ENCODE measurements at regions not wholly inside any gene's neighbourhood (a gene's known extent, or its start where the extent isn't known, plus 50 kb on each side); places are given as distances from the start of the nearest gene placed in this dataset.

- 0 out of 2 replicates have a peak, but pooled peaks have one; percentile 31 for TF ChIP-seq PAXIP1 (CRISPR knock-in tag; conservative IDR thresholded peaks at IDR 0.05)
- no peak for TF ChIP-seq SOX6 (IDR thresholded peaks at IDR 0.05)
- peak; percentile 50; the same call in 1 of the 2 replicates for TF ChIP-seq SOX6 (CRISPR knock-in tag; IDR thresholded peaks at IDR 0.05)
- TF ChIP-seq NR2C2 (CRISPR knock-in tag; IDR thresholded peaks at IDR 0.05; ENCODE audit: borderline replicate concordance), result no peak
- 0 out of 2 replicates have a peak, but pooled peaks have one; percentile 23 for TF ChIP-seq PPARG (CRISPR knock-in tag; conservative IDR thresholded peaks at IDR 0.05)
- peak; percentile 42; the same call in 1 of the 2 replicates for TF ChIP-seq RARA (CRISPR knock-in tag; IDR thresholded peaks at IDR 0.05)
- TF ChIP-seq SMYD3 (CRISPR knock-in tag; IDR thresholded peaks at IDR 0.05), result 0 out of 2 replicates have a peak, but pooled peaks have one; percentile 39
- peak; percentile 39; the same call in 1 of the 2 replicates for TF ChIP-seq HNF4A (CRISPR knock-in tag; IDR thresholded peaks at IDR 0.05)
Measured at GRCh38 chr2:64732146-64732545, 78.4 kb upstream of the SERTAD2 start (continued).

GRCh38 chr2:64735504-64735903 lies 81.8 kb upstream of the SERTAD2 start:
- Histone ChIP-seq H3K36me3 (replicated peaks in 1 of 2; ENCODE audit: control insufficient read depth in 1 of 2, insufficient read depth in 2 of 2, low read length in 2 of 2) (no peaks in the 10 kb centered on the region), H3K4me1 (ENCODE audit: insufficient read depth, low read length) (peaks cover 35% of the 10 kb centered on the region), H4K20me1 (ENCODE audit: insufficient read depth, low read length) (no peaks in the 10 kb centered on the region), H3K79me2 (ENCODE audit: insufficient read depth, low read length) (no peaks in the 10 kb centered on the region), H3K27me3 (ENCODE audit: control insufficient read depth in 1 of 2, insufficient read depth in 2 of 2, low read length in 2 of 2) (no peaks in the 10 kb centered on the region), H3K9ac (ENCODE audit: insufficient read depth, low read depth, low read length) (no peak overlapping the region), H3K9me3 (ENCODE audit: low read length) (no peaks in the 10 kb centered on the region), H3K4me2 (ENCODE audit: low read depth, low read length) (no peak overlapping the region), H3K4me3 (replicated peaks in 1 of 3; ENCODE audit: insufficient read depth in 1 of 3, low read depth in 2 of 3, low read length in 3 of 3) (no peak overlapping the region), H3K27ac (ENCODE audit: extremely low read length, insufficient read depth, low read length) (no peak overlapping the region), H2AFZ (ENCODE audit: low read length) (no peak overlapping the region)
- ATAC-seq, result no peak
- no peak for FAIRE-seq
- intact Hi-C loops (cut with micrococcal nuclease; ENCODE audit: unreplicated experiment) (no loop called here), in situ Hi-C loops (cut with HindIII; ENCODE audit: extremely low pct_ligation_motif_present, low pct_unique_long_range_greater_than_20kb) (no loop called here)
- 92% methylated on average over 2 of the region's 2 CpGs for WGBS (ENCODE audit: low lambda C conversion rate)
- ChIA-PET CTCF (ENCODE audit: low intra/inter-chr PET ratio, low total read pairs) (no interaction called here), POLR2A (no interaction called here)
- no TSS peak for BruUV-seq (replicated peaks)
- no peak for DNase-seq (ENCODE audit: low spot score)
- TF ChIP-seq THAP9 (CRISPR knock-in tag; IDR thresholded peaks at IDR 0.05; ENCODE audit: borderline replicate concordance) (no peak), ZNF101 (CRISPR knock-in tag; IDR thresholded peaks at IDR 0.05; ENCODE audit: borderline replicate concordance, low read depth) (no peak), GPBP1L1 (CRISPR knock-in tag; IDR thresholded peaks at IDR 0.05) (no peak), MIER2 (CRISPR knock-in tag; IDR thresholded peaks at IDR 0.05) (no peak), RBFOX2 (IDR thresholded peaks at IDR 0.05; ENCODE audit: low read depth, low read length) (no peak), ZIK1 (CRISPR knock-in tag; IDR thresholded peaks at IDR 0.05; ENCODE audit: borderline replicate concordance, low read depth) (no peak), RFX5 (IDR thresholded peaks at IDR 0.05; ENCODE audit: low read depth, low read length) (no peak)

All from HepG2 (cell line).